HepG2 (cell line): ENCODE measurements at regions not wholly inside any gene's neighbourhood (a gene's known extent, or its start where the extent isn't known, plus 50 kb on each side); places are given as distances from the start of the nearest gene placed in this dataset.

Source experiments
- EHMT2 ChIP-seq: fragments of 200-600 bp; sonication (generic); IDR thresholded peaks from 2 replicates; pipeline ENCODE4 v1.7.0; 2017; ENCODE audit warnings: antibody characterized with exemption, low read depth, low read length, borderline replicate concordance
- FOXP4 ChIP-seq: sonication (generic); formaldehyde crosslinking; IDR thresholded peaks from 2 replicates; pipeline ENCODE4 v1.4.0; 2020; ENCODE audit warnings: missing genetic modification reagents
- GFI1 ChIP-seq: sonication (generic); formaldehyde crosslinking; IDR thresholded peaks from 2 replicates; pipeline ENCODE4 v1.5.0; 2020; ENCODE audit warnings: missing genetic modification reagents, mild to moderate bottlenecking, borderline replicate concordance
- KDM3A ChIP-seq: IDR thresholded peaks from 2 replicates; pipeline ENCODE4 v1.6.1; 2018; ENCODE audit warnings: low read depth, missing compliant biosample characterization
- KMT2A ChIP-seq: sonication (generic); formaldehyde crosslinking; IDR thresholded peaks from 2 replicates; pipeline ENCODE4 v1.4.0; 2020; ENCODE audit warnings: missing genetic modification reagents
- MAZ ChIP-seq, 2 experiments: sonication (generic) in 1 of 2; formaldehyde crosslinking in 1 of 2; IDR thresholded peaks; 2 replicates each; pipeline versions ENCODE4 v1.5.0 to v1.6.1; 2012 to 2020; ENCODE audit warnings: low read depth in 2 of 2, mild to moderate bottlenecking in 2 of 2, borderline replicate concordance in 1 of 2, improper control_type of control experiment in 1 of 2, low read length in 1 of 2, missing genetic modification reagents in 1 of 2, moderate library complexity in 1 of 2
- MED13 ChIP-seq: sonication (generic); formaldehyde crosslinking; IDR thresholded peaks from 2 replicates; pipeline ENCODE4 v1.5.0; 2020; ENCODE audit warnings: missing genetic modification reagents
- POLR2AphosphoS2 ChIP-seq: IDR thresholded peaks from 2 replicates; pipeline ENCODE4 v1.6.1; 2011; ENCODE audit warnings: low read depth, low read length, improper control_type of control experiment
- RXRB ChIP-seq: IDR thresholded peaks from 2 replicates; pipeline ENCODE4 v1.6.1; 2016; ENCODE audit warnings: borderline replicate concordance, missing genetic modification reagents, missing compliant biosample characterization
- SYNCRIP ChIP-seq: fragments of 200-400 bp; formaldehyde crosslinking; IDR thresholded peaks from 2 replicates; pipeline ENCODE4 v1.6.1; 2018; ENCODE audit warnings: mild to moderate bottlenecking, low read depth, low read length; ENCODE audit not compliant: insufficient read depth
- TFAP4 ChIP-seq: sonication (generic); IDR thresholded peaks from 2 replicates; pipeline ENCODE4 v1.6.1; 2016; ENCODE audit warnings: low read depth, borderline replicate concordance
- TFDP2 ChIP-seq: sonication (generic); formaldehyde crosslinking; IDR thresholded peaks from 2 replicates; pipeline ENCODE4 v1.4.0; 2020; ENCODE audit warnings: missing genetic modification reagents
- ZC3H4 ChIP-seq: sonication (generic); formaldehyde crosslinking; IDR thresholded peaks from 2 replicates; pipeline ENCODE4 v1.4.0; 2020; ENCODE audit warnings: missing genetic modification reagents, borderline replicate concordance
- ZFX ChIP-seq: sonication (generic); formaldehyde crosslinking; IDR thresholded peaks from 2 replicates; pipeline ENCODE4 v1.4.0; 2020; ENCODE audit warnings: mild to moderate bottlenecking, low read depth, missing genetic modification reagents, moderate library complexity
- ZNF530 ChIP-seq: sonication (generic); formaldehyde crosslinking; IDR thresholded peaks from 2 replicates; pipeline ENCODE4 v1.5.0; 2020; ENCODE audit warnings: low read depth, mild to moderate bottlenecking, missing genetic modification reagents
- ZNF747 ChIP-seq: sonication (generic); formaldehyde crosslinking; IDR thresholded peaks from 2 replicates; pipeline ENCODE4 v1.8.1; 2023; ENCODE audit warnings: missing genetic modification reagents, mild to moderate bottlenecking, borderline replicate concordance
- ZSCAN29 ChIP-seq: sonication (generic); formaldehyde crosslinking; conservative IDR thresholded peaks from 2 replicates; pipeline ENCODE4 v1.4.0; 2020; ENCODE audit warnings: mild to moderate bottlenecking, missing genetic modification reagents
- TF ChIP-seq, protein P1 (sequence below): sonication (generic); formaldehyde crosslinking; IDR thresholded peaks from 2 replicates; pipeline ENCODE4 v1.4.0; 2020; ENCODE audit warnings: missing genetic modification reagents, borderline replicate concordance
- TF ChIP-seq, protein P2 (sequence below): sonication (generic); formaldehyde crosslinking; IDR thresholded peaks from 2 replicates; pipeline ENCODE4 v1.4.0; 2020; ENCODE audit warnings: missing genetic modification reagents, low read depth, mild to moderate bottlenecking, borderline replicate concordance
- TF ChIP-seq, protein P3 (sequence below): IDR thresholded peaks from 2 replicates; pipeline ENCODE4 v1.4.0; 2020; ENCODE audit warnings: mild to moderate bottlenecking, missing genetic modification reagents

GRCh38 chr1:34582356-34582755 is 172.5 kb upstream of the GJB5 start (continued):
- TF ChIP-seq, protein P1, sequence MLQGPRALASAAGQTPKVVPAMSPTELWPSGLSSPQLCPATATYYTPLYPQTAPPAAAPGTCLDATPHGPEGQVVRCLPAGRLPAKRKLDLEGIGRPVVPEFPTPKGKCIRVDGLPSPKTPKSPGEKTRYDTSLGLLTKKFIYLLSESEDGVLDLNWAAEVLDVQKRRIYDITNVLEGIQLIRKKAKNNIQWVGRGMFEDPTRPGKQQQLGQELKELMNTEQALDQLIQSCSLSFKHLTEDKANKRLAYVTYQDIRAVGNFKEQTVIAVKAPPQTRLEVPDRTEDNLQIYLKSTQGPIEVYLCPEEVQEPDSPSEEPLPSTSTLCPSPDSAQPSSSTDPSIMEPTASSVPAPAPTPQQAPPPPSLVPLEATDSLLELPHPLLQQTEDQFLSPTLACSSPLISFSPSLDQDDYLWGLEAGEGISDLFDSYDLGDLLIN (CRISPR knock-in tag): no peak
- TF ChIP-seq KDM3A (CRISPR knock-in tag): no peak
- no peak for TF ChIP-seq KMT2A (CRISPR knock-in tag)
- peak; percentile 53; the same call in 1 of the 2 replicates for TF ChIP-seq RXRB (CRISPR knock-in tag)
- TF ChIP-seq ZFX (CRISPR knock-in tag): no peak
- no peak for TF ChIP-seq MED13
- TF ChIP-seq FOXP4: 0 out of 2 replicates have a peak, but pooled peaks have one; percentile 21
- TF ChIP-seq, protein P2, sequence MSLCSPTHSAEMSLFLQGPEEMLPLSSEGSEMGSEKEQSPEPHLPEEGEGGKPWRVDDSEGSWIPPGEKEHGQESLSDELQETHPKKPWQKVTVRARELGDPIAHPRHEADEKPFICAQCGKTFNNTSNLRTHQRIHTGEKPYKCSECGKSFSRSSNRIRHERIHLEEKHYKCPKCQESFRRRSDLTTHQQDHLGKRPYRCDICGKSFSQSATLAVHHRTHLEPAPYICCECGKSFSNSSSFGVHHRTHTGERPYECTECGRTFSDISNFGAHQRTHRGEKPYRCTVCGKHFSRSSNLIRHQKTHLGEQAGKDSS: 0 out of 2 replicates have a peak, but pooled peaks have one; percentile 70
- TF ChIP-seq, protein P3, sequence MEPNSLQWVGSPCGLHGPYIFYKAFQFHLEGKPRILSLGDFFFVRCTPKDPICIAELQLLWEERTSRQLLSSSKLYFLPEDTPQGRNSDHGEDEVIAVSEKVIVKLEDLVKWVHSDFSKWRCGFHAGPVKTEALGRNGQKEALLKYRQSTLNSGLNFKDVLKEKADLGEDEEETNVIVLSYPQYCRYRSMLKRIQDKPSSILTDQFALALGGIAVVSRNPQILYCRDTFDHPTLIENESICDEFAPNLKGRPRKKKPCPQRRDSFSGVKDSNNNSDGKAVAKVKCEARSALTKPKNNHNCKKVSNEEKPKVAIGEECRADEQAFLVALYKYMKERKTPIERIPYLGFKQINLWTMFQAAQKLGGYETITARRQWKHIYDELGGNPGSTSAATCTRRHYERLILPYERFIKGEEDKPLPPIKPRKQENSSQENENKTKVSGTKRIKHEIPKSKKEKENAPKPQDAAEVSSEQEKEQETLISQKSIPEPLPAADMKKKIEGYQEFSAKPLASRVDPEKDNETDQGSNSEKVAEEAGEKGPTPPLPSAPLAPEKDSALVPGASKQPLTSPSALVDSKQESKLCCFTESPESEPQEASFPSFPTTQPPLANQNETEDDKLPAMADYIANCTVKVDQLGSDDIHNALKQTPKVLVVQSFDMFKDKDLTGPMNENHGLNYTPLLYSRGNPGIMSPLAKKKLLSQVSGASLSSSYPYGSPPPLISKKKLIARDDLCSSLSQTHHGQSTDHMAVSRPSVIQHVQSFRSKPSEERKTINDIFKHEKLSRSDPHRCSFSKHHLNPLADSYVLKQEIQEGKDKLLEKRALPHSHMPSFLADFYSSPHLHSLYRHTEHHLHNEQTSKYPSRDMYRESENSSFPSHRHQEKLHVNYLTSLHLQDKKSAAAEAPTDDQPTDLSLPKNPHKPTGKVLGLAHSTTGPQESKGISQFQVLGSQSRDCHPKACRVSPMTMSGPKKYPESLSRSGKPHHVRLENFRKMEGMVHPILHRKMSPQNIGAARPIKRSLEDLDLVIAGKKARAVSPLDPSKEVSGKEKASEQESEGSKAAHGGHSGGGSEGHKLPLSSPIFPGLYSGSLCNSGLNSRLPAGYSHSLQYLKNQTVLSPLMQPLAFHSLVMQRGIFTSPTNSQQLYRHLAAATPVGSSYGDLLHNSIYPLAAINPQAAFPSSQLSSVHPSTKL (CRISPR knock-in tag): no peak
- TF ChIP-seq ZNF747 (CRISPR knock-in tag): no peak
- no peak for TF ChIP-seq EHMT2
- no peak for TF ChIP-seq GFI1
- no peak for TF ChIP-seq SYNCRIP
- no peak for TF ChIP-seq TFAP4
- TF ChIP-seq POLR2AphosphoS2: no peak
- TF ChIP-seq TFDP2 (CRISPR knock-in tag): no peak
- no peak for TF ChIP-seq ZC3H4 (CRISPR knock-in tag)
- no peak for TF ChIP-seq MAZ (IDR thresholded peaks at IDR 0.05; ENCODE audit: borderline replicate concordance, low read depth, low read length)
- TF ChIP-seq MAZ (CRISPR knock-in tag; IDR thresholded peaks at IDR 0.05; ENCODE audit: low read depth): no peak
- TF ChIP-seq ZNF530 (CRISPR knock-in tag): no peak
- TF ChIP-seq ZSCAN29 (CRISPR knock-in tag): no peak
